ENCODE measurements at regions not wholly inside any gene's neighbourhood (a gene's known extent, or its start where the extent isn't known, plus 50 kb on each side); places are given as distances from the start of the nearest gene placed in this dataset.

GRCh38 chr9:14962193-14962882 lies 52.1 kb upstream of the FREM1 start:
- TF ChIP-seq MAX (IDR thresholded peaks at IDR 0.05): no peak
- no peak for TF ChIP-seq YY1 (IDR thresholded peaks at IDR 0.05; ENCODE audit: low read depth)

GRCh38 chr9:14961372-14962068 lies 51.3 kb upstream of the FREM1 start:
- no peak for TF ChIP-seq FOXM1 (IDR thresholded peaks at IDR 0.05; ENCODE audit: borderline replicate concordance, low read depth)
- no peak for TF ChIP-seq TCF12 (IDR thresholded peaks at IDR 0.05; ENCODE audit: low read depth)
- no peak for TF ChIP-seq TEAD4 (IDR thresholded peaks at IDR 0.05)

- no peak for TF ChIP-seq FOXM1 (IDR thresholded peaks at IDR 0.05; ENCODE audit: borderline replicate concordance, low read depth)
These were observed 50.7 kb upstream of the FREM1 start for GRCh38 chr9:14960881-14961280.

Measured in Ishikawa (cell line).